ENCODE measurements at regions not wholly inside any gene's neighbourhood (a gene's known extent, or its start where the extent isn't known, plus 50 kb on each side); places are given as distances from the start of the nearest gene placed in this dataset.
"Not testable (repeated sequence)": the region's sequence is repeated elsewhere in the genome, so short reads cannot be mapped to it uniquely, and the experiment has no call there.

DNA sequence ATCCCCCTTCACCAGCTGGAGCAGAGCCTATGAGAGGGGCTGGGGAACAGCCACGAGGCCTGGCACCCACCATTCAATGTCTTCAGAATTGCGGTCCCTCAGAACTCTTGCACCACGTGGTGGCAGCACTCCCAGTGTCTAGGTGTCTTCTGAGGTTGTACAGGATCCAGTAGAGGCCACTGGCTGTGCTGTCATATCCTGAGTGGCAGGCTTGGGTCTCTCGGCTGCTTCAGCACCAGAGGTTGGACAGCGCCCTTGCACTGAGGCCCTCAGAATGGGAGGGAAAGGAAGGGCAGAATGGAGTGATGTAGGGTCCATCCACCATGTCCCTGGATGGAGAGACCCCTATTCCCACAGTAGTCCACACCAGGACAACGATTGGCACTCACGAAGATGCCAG is 112.0 kb upstream of the TEKT4 start:
- Mint-ChIP-seq H3K4me3 (ENCODE audit: unreplicated experiment) (no peak overlapping the region), H3K9me3 (ENCODE audit: unreplicated experiment) (no peaks in the 10 kb centered on the region), H3K4me1 (ENCODE audit: unreplicated experiment) (peaks cover 4% of the 10 kb centered on the region), H3K27me3 (ENCODE audit: unreplicated experiment) (peaks cover 6% of the 10 kb centered on the region), H3K27ac (ENCODE audit: unreplicated experiment) (no peak overlapping the region), H3K36me3 (ENCODE audit: low read depth, unreplicated experiment) (no peaks in the 10 kb centered on the region)
- TF ChIP-seq, protein P1, sequence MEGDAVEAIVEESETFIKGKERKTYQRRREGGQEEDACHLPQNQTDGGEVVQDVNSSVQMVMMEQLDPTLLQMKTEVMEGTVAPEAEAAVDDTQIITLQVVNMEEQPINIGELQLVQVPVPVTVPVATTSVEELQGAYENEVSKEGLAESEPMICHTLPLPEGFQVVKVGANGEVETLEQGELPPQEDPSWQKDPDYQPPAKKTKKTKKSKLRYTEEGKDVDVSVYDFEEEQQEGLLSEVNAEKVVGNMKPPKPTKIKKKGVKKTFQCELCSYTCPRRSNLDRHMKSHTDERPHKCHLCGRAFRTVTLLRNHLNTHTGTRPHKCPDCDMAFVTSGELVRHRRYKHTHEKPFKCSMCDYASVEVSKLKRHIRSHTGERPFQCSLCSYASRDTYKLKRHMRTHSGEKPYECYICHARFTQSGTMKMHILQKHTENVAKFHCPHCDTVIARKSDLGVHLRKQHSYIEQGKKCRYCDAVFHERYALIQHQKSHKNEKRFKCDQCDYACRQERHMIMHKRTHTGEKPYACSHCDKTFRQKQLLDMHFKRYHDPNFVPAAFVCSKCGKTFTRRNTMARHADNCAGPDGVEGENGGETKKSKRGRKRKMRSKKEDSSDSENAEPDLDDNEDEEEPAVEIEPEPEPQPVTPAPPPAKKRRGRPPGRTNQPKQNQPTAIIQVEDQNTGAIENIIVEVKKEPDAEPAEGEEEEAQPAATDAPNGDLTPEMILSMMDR (IDR thresholded peaks at IDR 0.05; ENCODE audit: unreplicated experiment) = no peak
- DNase-seq (ENCODE audit: low spot score) = peak; percentile 72

DNA sequence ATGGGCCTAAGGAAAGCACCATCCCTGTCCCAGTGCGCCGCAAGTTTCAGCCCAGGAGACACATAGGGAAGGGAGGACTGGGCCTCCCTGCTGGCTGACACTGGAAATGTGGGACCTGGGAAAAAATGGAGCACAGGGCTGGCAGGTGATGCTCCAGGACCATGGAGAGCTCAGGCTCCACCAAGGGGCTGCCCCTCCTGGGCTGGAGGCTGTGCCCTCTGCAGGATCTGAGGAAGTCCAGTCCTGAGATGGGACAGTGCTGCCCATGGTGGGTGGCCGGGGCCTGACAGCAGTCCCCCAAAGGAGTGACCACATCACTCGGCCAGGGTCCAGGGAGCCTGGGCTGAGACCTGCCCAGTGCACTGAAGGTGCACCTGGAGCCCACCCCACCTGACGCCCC is 108.6 kb upstream of the TEKT4 start:
- Mint-ChIP-seq H3K9me3 (ENCODE audit: unreplicated experiment) (no peaks in the 10 kb centered on the region), H3K36me3 (ENCODE audit: low read depth, unreplicated experiment) (no peaks in the 10 kb centered on the region), H3K27me3 (ENCODE audit: unreplicated experiment) (peaks cover 9% of the 10 kb centered on the region), H3K4me1 (ENCODE audit: unreplicated experiment) (no peaks in the 10 kb centered on the region), H3K4me3 (ENCODE audit: unreplicated experiment) (no peak overlapping the region), H3K27ac (ENCODE audit: unreplicated experiment) (no peak overlapping the region)
- DNase-seq (ENCODE audit: low spot score) = peak; percentile 52
- TF ChIP-seq, protein P1 (IDR thresholded peaks at IDR 0.05; ENCODE audit: unreplicated experiment) = no peak

DNA sequence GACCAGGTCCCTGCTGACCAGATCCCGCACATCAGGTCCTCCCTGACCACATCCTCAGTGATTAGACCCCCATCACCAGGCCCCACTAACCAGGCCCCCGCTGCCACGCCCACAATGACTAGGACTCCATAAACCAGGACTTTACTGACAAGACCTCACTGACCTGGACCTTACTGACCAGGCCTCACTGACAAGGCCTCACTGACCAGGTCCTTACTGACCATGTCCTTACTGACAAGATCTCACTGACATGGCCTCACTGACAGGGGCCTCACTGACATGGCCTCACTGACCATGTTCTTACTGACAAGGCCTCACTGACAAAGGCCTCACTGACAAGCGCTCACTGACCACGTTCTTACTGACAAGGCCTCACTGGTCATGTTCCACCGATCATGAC is 107.9 kb upstream of the TEKT4 start:
- no peaks in the 10 kb centered on the region for H3K9me3 Mint-ChIP-seq (ENCODE audit: unreplicated experiment)
- no peaks in the 10 kb centered on the region for H3K36me3 Mint-ChIP-seq (ENCODE audit: low read depth, unreplicated experiment)
- peaks cover 11% of the 10 kb centered on the region for H3K27me3 Mint-ChIP-seq (ENCODE audit: unreplicated experiment)
- H3K4me3 Mint-ChIP-seq (ENCODE audit: unreplicated experiment) = no peak overlapping the region
- H3K4me1 Mint-ChIP-seq (ENCODE audit: unreplicated experiment) = no peaks in the 10 kb centered on the region
- DNase-seq (ENCODE audit: low spot score) = no peak
- TF ChIP-seq, protein P1 (IDR thresholded peaks at IDR 0.05; ENCODE audit: unreplicated experiment) = no peak
- no peak overlapping the region for H3K27ac Mint-ChIP-seq (ENCODE audit: unreplicated experiment)

DNA sequence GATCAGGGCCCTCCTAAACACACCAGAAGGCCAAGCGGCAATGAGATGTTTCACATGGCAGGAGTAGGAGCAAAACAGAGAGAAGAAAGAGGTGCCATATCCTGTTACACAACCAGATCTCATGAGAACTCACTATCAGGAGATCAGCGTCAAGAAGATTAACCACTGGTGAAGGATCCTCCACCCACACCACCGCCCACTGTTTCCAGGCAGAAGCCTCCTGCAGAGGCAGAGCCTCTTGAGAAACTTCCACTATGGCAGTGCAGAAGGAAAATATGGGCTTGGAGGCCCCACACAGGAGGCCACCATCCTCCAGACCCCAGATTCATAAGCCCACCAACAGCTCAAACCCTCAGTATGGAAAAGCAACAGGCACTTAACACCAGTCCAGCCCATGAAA is 106.9 kb upstream of the TEKT4 start:
- H3K27ac Mint-ChIP-seq (ENCODE audit: unreplicated experiment); H3K36me3 Mint-ChIP-seq (ENCODE audit: low read depth, unreplicated experiment): not testable (repeated sequence)

DNA sequence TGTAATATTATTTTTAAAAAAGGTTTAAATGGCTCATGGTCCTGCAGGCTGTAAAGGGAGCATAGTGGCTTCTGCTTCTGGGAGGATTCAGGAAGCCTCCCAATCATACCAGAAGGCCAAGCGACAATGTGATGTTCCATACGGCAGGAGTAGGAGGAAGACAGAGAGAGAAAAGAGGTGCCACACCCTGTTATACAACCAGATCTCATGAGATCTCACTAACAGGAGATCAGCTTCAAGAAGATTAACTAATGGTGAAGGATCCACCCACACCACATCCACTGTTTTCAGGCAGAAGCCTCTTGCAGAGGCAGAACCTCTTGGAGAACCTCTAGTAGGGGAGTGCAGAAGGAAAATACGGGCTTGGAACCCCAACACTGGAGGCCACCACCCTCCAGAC is 103.9 kb upstream of the TEKT4 start:
- TF ChIP-seq, protein P1 (IDR thresholded peaks at IDR 0.05; ENCODE audit: unreplicated experiment) = no peak
- H3K4me1 Mint-ChIP-seq (ENCODE audit: unreplicated experiment) = no peaks in the 10 kb centered on the region
- peaks cover 14% of the 10 kb centered on the region for H3K27me3 Mint-ChIP-seq (ENCODE audit: unreplicated experiment)
- H3K27ac Mint-ChIP-seq (ENCODE audit: unreplicated experiment) = no peak overlapping the region
- no peaks in the 10 kb centered on the region for H3K9me3 Mint-ChIP-seq (ENCODE audit: unreplicated experiment)
- H3K4me3 Mint-ChIP-seq (ENCODE audit: unreplicated experiment) = no peak overlapping the region
- H3K36me3 Mint-ChIP-seq (ENCODE audit: low read depth, unreplicated experiment) = no peaks in the 10 kb centered on the region
- no peak for DNase-seq (ENCODE audit: low spot score)

More for the DNA sequence above, 106.9 kb upstream of the TEKT4 start:
- peaks cover 11% of the 10 kb centered on the region for H3K27me3 Mint-ChIP-seq (ENCODE audit: unreplicated experiment)
- not testable (repeated sequence) for H3K4me1 Mint-ChIP-seq (ENCODE audit: unreplicated experiment); H3K4me3 Mint-ChIP-seq (ENCODE audit: unreplicated experiment); DNase-seq (ENCODE audit: low spot score); H3K9me3 Mint-ChIP-seq (ENCODE audit: unreplicated experiment)

- no peak overlapping the region for H3K4me3 Mint-ChIP-seq (ENCODE audit: unreplicated experiment)
- H3K36me3 Mint-ChIP-seq (ENCODE audit: low read depth, unreplicated experiment) = no peaks in the 10 kb centered on the region
- no peak for DNase-seq (ENCODE audit: low spot score)
- TF ChIP-seq, protein P1 (IDR thresholded peaks at IDR 0.05; ENCODE audit: unreplicated experiment) = no peak
- no peak overlapping the region for H3K27ac Mint-ChIP-seq (ENCODE audit: unreplicated experiment)
- H3K9me3 Mint-ChIP-seq (ENCODE audit: unreplicated experiment) = no peaks in the 10 kb centered on the region
- H3K27me3 Mint-ChIP-seq (ENCODE audit: unreplicated experiment) = peaks cover 14% of the 10 kb centered on the region
- no peaks in the 10 kb centered on the region for H3K4me1 Mint-ChIP-seq (ENCODE audit: unreplicated experiment)
Observed at GRCh38 chr2:94769733-94770132, 101.5 kb upstream of the TEKT4 start.
